GM21423 (cell line): ENCODE measurements at regions not wholly inside any gene's neighbourhood (a gene's known extent, or its start where the extent isn't known, plus 50 kb on each side); places are given as distances from the start of the nearest gene placed in this dataset.
"Not testable (repeated sequence)": the region's sequence is repeated elsewhere in the genome, so short reads cannot be mapped to it uniquely, and the experiment has no call there.

ENCODE experiments used
- ATAC-seq: cut with Tn5 transposase; IDR thresholded peaks from one replicate; pipeline ENCODE4 v1.9.1; 2021; ENCODE audit warnings: mild to moderate bottlenecking, moderate library complexity; ENCODE audit not compliant: unreplicated experiment

- ATAC-seq, result no peak
Observed at GRCh38 chr9:79049371-79049770, 522.4 kb upstream of the TLE4 start.

- no peak for ATAC-seq
Observed at GRCh38 chr9:79053598-79053997, 518.2 kb upstream of the TLE4 start.

- no peak for ATAC-seq
Observed at GRCh38 chr9:79054500-79054899, 517.3 kb upstream of the TLE4 start.

- no peak for ATAC-seq
Observed at GRCh38 chr9:79056041-79056440, 515.7 kb upstream of the TLE4 start.

GRCh38 chr9:79057576-79057975, 514.2 kb upstream of the TLE4 start:
- no peak for ATAC-seq

- no peak for ATAC-seq
Observed at GRCh38 chr9:79060766-79061165, 511.0 kb upstream of the TLE4 start.

GRCh38 chr9:79061752-79062616, 509.8 kb upstream of the TLE4 start:
- ATAC-seq, result no peak

GRCh38 chr9:79073201-79073600, 498.6 kb upstream of the TLE4 start:
- ATAC-seq, result no peak

- ATAC-seq, result no peak
Observed at GRCh38 chr9:79080536-79080935, 491.2 kb upstream of the TLE4 start.

- no peak for ATAC-seq
Observed at GRCh38 chr9:79083621-79084020, 488.1 kb upstream of the TLE4 start.

- no peak for ATAC-seq
Observed at GRCh38 chr9:79087133-79087532, 484.6 kb upstream of the TLE4 start.

GRCh38 chr9:79089054-79089560, 482.7 kb upstream of the TLE4 start:
- ATAC-seq, result no peak

- ATAC-seq, result not testable (repeated sequence)
Observed at GRCh38 chr9:79089851-79090250, 481.9 kb upstream of the TLE4 start.

GRCh38 chr9:79103257-79103656, 468.5 kb upstream of the TLE4 start:
- ATAC-seq, result not testable (repeated sequence)

GRCh38 chr9:79104216-79104615, 467.5 kb upstream of the TLE4 start:
- no peak for ATAC-seq

- no peak for ATAC-seq
Observed at GRCh38 chr9:79104951-79105350, 466.8 kb upstream of the TLE4 start.

- no peak for ATAC-seq
Observed at GRCh38 chr9:79107911-79108676, 463.7 kb upstream of the TLE4 start.

GRCh38 chr9:79111653-79112052, 460.1 kb upstream of the TLE4 start:
- no peak for ATAC-seq

GRCh38 chr9:79115176-79115575, 456.6 kb upstream of the TLE4 start:
- ATAC-seq, result no peak

GRCh38 chr9:79116041-79116440, 455.7 kb upstream of the TLE4 start:
- ATAC-seq, result no peak

- ATAC-seq, result no peak
Observed at GRCh38 chr9:79116709-79117108, 455.1 kb upstream of the TLE4 start.

GRCh38 chr9:79120533-79120932, 451.2 kb upstream of the TLE4 start:
- ATAC-seq, result no peak
